SK-N-SH treated with all-trans-retinoic acid at 6 μM for 48 hours (cell line): ENCODE measurements at regions not wholly inside any gene's neighbourhood (a gene's known extent, or its start where the extent isn't known, plus 50 kb on each side); places are given as distances from the start of the nearest gene placed in this dataset.

Experiments
- CREB5 ChIP-seq: fragments of 250-450 bp; sonication (Bioruptor Pico); IDR thresholded peaks from 2 replicates; pipeline ENCODE4 v1.5.1; 2020; ENCODE audit warnings: low read depth, mild to moderate bottlenecking, moderate library complexity
- GLIS3 ChIP-seq: fragments of 250-450 bp; sonication (Bioruptor Pico); IDR thresholded peaks from 2 replicates; pipeline ENCODE4 v1.5.0; 2020; ENCODE audit warnings: mild to moderate bottlenecking, moderate library complexity
- POU6F1 ChIP-seq: fragments of 250-450 bp; sonication (Bioruptor Pico); IDR thresholded peaks from 2 replicates; pipeline ENCODE4 v1.8.0; 2021; ENCODE audit warnings: low read depth, mild to moderate bottlenecking, moderate library complexity, borderline replicate concordance
- RARB ChIP-seq: fragments of 250-450 bp; sonication (Bioruptor Pico); IDR thresholded peaks from 2 replicates; pipeline ENCODE4 v1.8.0; 2021; ENCODE audit warnings: mild to moderate bottlenecking, moderate library complexity
- TOX ChIP-seq: fragments of 250-450 bp; sonication (Bioruptor Pico); IDR thresholded peaks from 2 replicates; pipeline ENCODE4 v1.8.0; 2021; ENCODE audit warnings: mild to moderate bottlenecking, moderate library complexity, borderline replicate concordance
- ZFP3 ChIP-seq: fragments of 250-450 bp; sonication (Bioruptor Pico); IDR thresholded peaks from 2 replicates; pipeline ENCODE4 v1.5.0; 2020; ENCODE audit warnings: mild to moderate bottlenecking, moderate library complexity
- ZFP30 ChIP-seq: fragments of 450-650 bp; formaldehyde crosslinking; IDR thresholded peaks from 2 replicates; pipeline ENCODE4 v1.5.0; 2022; ENCODE audit warnings: mild to moderate bottlenecking, moderate library complexity

- TF ChIP-seq POU6F1 (no peak), CREB5 (CRISPR knock-in tag) (no peak), ZFP30 (no peak), GLIS3 (no peak), RARB (CRISPR knock-in tag) (no peak), ZFP3 (no peak), TOX (CRISPR knock-in tag) (no peak)
Measured at GRCh38 chr20:24059174-24059573, 70.6 kb upstream of the GGTLC1 start.
